ENCODE measurements at regions not wholly inside any gene's neighbourhood (a gene's known extent, or its start where the extent isn't known, plus 50 kb on each side); places are given as distances from the start of the nearest gene placed in this dataset.

- TF ChIP-seq CTCF (IDR thresholded peaks at IDR 0.05; ENCODE audit: insufficient read depth, low read depth, low read length) (no peak), EZH2 (IDR thresholded peaks at IDR 0.05; ENCODE audit: insufficient read depth, low read length) (no peak)
These were observed 55.5 kb upstream of the RGS5 start for GRCh38 chr1:163258181-163258580.
